ENCODE measurements at regions not wholly inside any gene's neighbourhood (a gene's known extent, or its start where the extent isn't known, plus 50 kb on each side); places are given as distances from the start of the nearest gene placed in this dataset.

DNA sequence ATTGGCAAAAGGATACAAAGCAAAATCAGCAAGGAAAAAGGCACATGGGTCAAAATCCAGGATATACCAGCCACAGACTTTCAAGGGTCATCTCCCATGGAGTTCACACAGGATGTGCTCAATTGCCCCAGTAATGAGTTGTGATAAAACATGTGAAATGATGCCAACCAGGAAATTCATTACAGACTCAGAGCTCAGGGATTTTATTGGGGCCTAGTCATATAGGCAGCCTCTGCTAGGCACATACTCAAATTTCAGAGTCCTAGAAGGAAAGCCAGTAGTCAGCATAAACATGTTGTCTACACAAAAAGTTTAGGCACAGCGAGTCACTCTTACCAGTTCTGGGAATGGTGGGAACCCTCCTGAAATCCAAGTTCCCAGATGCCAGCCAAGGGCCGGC is 64.4 kb upstream of the OSBPL8 start:
- no peak overlapping the region for H3K27ac ChIP-seq (ENCODE audit: low read depth, low read length, poor library complexity, severe bottlenecking)
- intact Hi-C loops (cut with micrococcal nuclease; ENCODE audit: unreplicated experiment) = loop anchor here (10.0 kb wide), 1 partner anchor 1061 kb away; no protein-coding TSS in a partner anchor
- ChIA-PET CTCF (no interaction called here), POLR2A (ENCODE audit: low non-redundant PET) (interaction anchor here (0.6 kb wide), 1 partner anchor 343 kb away, joined by 6 read pairs; no protein-coding TSS in a partner anchor)
- TF ChIP-seq, protein P1, sequence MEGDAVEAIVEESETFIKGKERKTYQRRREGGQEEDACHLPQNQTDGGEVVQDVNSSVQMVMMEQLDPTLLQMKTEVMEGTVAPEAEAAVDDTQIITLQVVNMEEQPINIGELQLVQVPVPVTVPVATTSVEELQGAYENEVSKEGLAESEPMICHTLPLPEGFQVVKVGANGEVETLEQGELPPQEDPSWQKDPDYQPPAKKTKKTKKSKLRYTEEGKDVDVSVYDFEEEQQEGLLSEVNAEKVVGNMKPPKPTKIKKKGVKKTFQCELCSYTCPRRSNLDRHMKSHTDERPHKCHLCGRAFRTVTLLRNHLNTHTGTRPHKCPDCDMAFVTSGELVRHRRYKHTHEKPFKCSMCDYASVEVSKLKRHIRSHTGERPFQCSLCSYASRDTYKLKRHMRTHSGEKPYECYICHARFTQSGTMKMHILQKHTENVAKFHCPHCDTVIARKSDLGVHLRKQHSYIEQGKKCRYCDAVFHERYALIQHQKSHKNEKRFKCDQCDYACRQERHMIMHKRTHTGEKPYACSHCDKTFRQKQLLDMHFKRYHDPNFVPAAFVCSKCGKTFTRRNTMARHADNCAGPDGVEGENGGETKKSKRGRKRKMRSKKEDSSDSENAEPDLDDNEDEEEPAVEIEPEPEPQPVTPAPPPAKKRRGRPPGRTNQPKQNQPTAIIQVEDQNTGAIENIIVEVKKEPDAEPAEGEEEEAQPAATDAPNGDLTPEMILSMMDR (conservative IDR thresholded peaks at IDR 0.05; ENCODE audit: low read depth, low read length) = no peak
- no peak for TF ChIP-seq EZH2 (IDR thresholded peaks at IDR 0.05; ENCODE audit: borderline replicate concordance, low read depth, low read length, poor library complexity, severe bottlenecking)
- H3K4me1 ChIP-seq (ENCODE audit: insufficient read depth, low read length, poor library complexity, severe bottlenecking) = no peaks in the 10 kb centered on the region
- BruUV-seq (replicated peaks) = no TSS peak
- no peak overlapping the region for H3K4me3 ChIP-seq (ENCODE audit: low read depth, low read length, poor library complexity, severe bottlenecking)
- no peaks in the 10 kb centered on the region for H3K36me3 ChIP-seq (ENCODE audit: insufficient read depth, low read length, poor library complexity, severe bottlenecking)
- DNase-seq (ENCODE audit: low spot score) = peak; percentile 45
- H3K27me3 ChIP-seq (replicated peaks; ENCODE audit: insufficient read depth, low read depth, low read length, poor library complexity) = no peaks in the 10 kb centered on the region
- H3K9me3 ChIP-seq (ENCODE audit: low read depth, low read length, poor library complexity, severe bottlenecking) = no peaks in the 10 kb centered on the region

DNA sequence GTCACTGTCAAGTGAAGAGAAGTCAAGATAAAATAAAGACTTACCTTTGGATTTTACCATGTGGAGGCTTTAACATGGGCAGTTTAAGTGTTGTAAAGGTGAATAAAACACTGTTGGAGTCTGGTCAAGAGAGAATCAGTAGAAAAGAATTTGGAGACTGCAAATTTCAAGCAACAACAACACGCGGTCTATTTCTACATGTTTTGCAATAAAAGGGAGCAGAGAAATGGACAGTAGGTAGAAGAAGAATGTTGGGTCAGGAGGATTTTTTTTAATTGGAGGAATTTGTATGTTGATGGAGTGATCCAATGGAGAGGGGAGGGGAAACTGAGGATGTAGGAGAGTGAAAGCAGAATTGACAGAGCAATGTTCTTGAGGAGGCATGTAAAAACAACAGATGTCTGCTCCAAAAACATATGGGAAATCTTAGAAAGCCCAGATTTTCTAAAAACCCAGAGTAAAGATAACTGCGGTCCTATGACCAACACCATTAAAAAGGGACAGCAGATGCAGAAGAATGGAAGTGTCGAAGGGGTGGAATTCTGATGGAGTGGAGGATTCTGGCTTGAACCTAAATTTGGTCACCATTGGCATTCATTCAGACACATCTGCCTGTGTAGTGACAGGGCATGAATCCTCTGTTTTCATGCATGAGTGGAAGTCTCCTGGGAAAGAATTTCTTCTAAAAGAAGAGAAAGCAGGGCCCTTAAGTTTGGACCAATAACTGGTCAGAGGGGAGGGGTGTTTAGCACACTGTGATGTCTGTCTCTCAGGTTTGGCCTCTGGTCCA is 68.0 kb upstream of the OSBPL8 start:
- BruUV-seq (replicated peaks) = no TSS peak
- DNase-seq (ENCODE audit: low spot score) = no peak
- CTCF ChIA-PET = no interaction called here

DNA sequence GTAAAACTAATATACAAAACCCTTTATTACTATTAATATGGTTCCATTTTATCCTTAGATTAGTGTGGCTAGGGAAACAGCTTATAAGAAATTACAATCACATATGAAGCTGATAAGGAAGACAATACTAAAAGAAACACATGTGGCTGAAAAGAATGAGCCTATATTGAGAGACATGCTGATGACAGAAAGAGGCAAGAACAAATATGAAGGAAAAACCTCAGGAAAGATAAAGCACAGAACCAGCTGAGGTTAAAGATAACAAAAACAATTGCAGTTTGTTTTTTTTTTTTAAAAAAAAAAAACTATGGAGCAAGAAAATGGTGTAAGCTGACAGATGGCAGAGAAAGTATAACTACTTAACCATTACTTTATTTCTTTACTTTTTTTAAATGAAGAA is 69.2 kb upstream of the OSBPL8 start:
- no peaks in the 10 kb centered on the region for H3K9me3 ChIP-seq (ENCODE audit: low read depth, low read length, poor library complexity, severe bottlenecking)
- no TSS peak for BruUV-seq (replicated peaks)
- DNase-seq (ENCODE audit: low spot score) = no peak
- ChIA-PET POLR2A (ENCODE audit: low non-redundant PET) (no interaction called here), CTCF (interaction anchor here (1.0 kb wide), 1 partner anchor 382 kb away, joined by 5 read pairs; no protein-coding TSS in a partner anchor)
- intact Hi-C loops (cut with micrococcal nuclease; ENCODE audit: unreplicated experiment) = loop anchor here (10.0 kb wide), 1 partner anchor 1056 kb away; no protein-coding TSS in a partner anchor
- no peak overlapping the region for H3K27ac ChIP-seq (ENCODE audit: low read depth, low read length, poor library complexity, severe bottlenecking)
- no peaks in the 10 kb centered on the region for H3K27me3 ChIP-seq (replicated peaks; ENCODE audit: insufficient read depth, low read depth, low read length, poor library complexity)
- no peak overlapping the region for H3K4me3 ChIP-seq (ENCODE audit: low read depth, low read length, poor library complexity, severe bottlenecking)
- TF ChIP-seq, protein P1 (conservative IDR thresholded peaks at IDR 0.05; ENCODE audit: low read depth, low read length) = no peak
- TF ChIP-seq EZH2 (IDR thresholded peaks at IDR 0.05; ENCODE audit: borderline replicate concordance, low read depth, low read length, poor library complexity, severe bottlenecking) = no peak
- H3K36me3 ChIP-seq (ENCODE audit: insufficient read depth, low read length, poor library complexity, severe bottlenecking) = no peaks in the 10 kb centered on the region
- H3K4me1 ChIP-seq (ENCODE audit: insufficient read depth, low read length, poor library complexity, severe bottlenecking) = no peaks in the 10 kb centered on the region

More for the DNA sequence above, 68.0 kb upstream of the OSBPL8 start:
- no peaks in the 10 kb centered on the region for H3K4me1 ChIP-seq (ENCODE audit: insufficient read depth, low read length, poor library complexity, severe bottlenecking)
- H3K27ac ChIP-seq (ENCODE audit: low read depth, low read length, poor library complexity, severe bottlenecking) = no peak overlapping the region
- POLR2A ChIA-PET (ENCODE audit: low non-redundant PET) = no interaction called here
- no peaks in the 10 kb centered on the region for H3K27me3 ChIP-seq (replicated peaks; ENCODE audit: insufficient read depth, low read depth, low read length, poor library complexity)
- TF ChIP-seq, protein P1 (conservative IDR thresholded peaks at IDR 0.05; ENCODE audit: low read depth, low read length) = no peak
- no peak for TF ChIP-seq EZH2 (IDR thresholded peaks at IDR 0.05; ENCODE audit: borderline replicate concordance, low read depth, low read length, poor library complexity, severe bottlenecking)
- no peak overlapping the region for H3K4me3 ChIP-seq (ENCODE audit: low read depth, low read length, poor library complexity, severe bottlenecking)
- H3K36me3 ChIP-seq (ENCODE audit: insufficient read depth, low read length, poor library complexity, severe bottlenecking) = no peaks in the 10 kb centered on the region
- H3K9me3 ChIP-seq (ENCODE audit: low read depth, low read length, poor library complexity, severe bottlenecking) = no peaks in the 10 kb centered on the region
- intact Hi-C loops (cut with micrococcal nuclease; ENCODE audit: unreplicated experiment) = loop anchor here (10.0 kb wide), 1 partner anchor 1057 kb away; no protein-coding TSS in a partner anchor

Measured in A673 (cell line).